Tibial nerve (tissue), 4 donors: ENCODE measurements at regions not wholly inside any gene's neighbourhood (a gene's known extent, or its start where the extent isn't known, plus 50 kb on each side); places are given as distances from the start of the nearest gene placed in this dataset.
A peak's percentile ranks its signal among the peaks of the same experiment; 100 is the strongest.

Experiments used
- DNase-seq, 2 donors: peaks; one replicate each; pipeline ENCODE4 v3.0.0-alpha.2; 2019; ENCODE audit warnings: low spot score in 2 of 2
- H3K27ac ChIP-seq, 4 donors: fragments of 200-600 bp; sonication (generic) in 3 of 4; one replicate each; pipeline ENCODE4 v1.5.1; 2017 to 2019; ENCODE audit warnings: mild to moderate bottlenecking in 1 of 4
- H3K27me3 ChIP-seq, 2 donors: fragments of 200-600 bp; sonication (generic) in 1 of 2; one replicate each; pipeline versions ENCODE4 v1.5.1 to v1.6.0; 2017 to 2019
- H3K36me3 ChIP-seq, 3 donors: fragments of 200-600 bp; sonication (generic); one replicate each; pipeline ENCODE4 v1.5.1; 2018 to 2019
- H3K4me1 ChIP-seq, 4 donors: fragments of 200-600 bp; sonication (generic) in 3 of 4; one replicate each; pipeline ENCODE4 v1.5.1; 2017 to 2019
- H3K4me3 ChIP-seq, 4 donors: fragments of 200-600 bp; sonication (generic) in 3 of 4; one replicate each; pipeline ENCODE4 v1.5.1; 2017 to 2019; ENCODE audit warnings: mild to moderate bottlenecking in 1 of 4, moderate library complexity in 1 of 4
- H3K9me3 ChIP-seq, 4 donors: fragments of 200-600 bp; sonication (generic) in 3 of 4; one replicate each; pipeline ENCODE4 v1.5.1; 2017 to 2019
- CTCF ChIP-seq, 5 experiments: fragments of 200-600 bp in 3 of 5; fragments of 450-650 bp in 2 of 5; sonication (generic) in 3 of 5; IDR thresholded peaks; one replicate each; pipeline ENCODE4 v1.5.1; 2016 to 2019; ENCODE audit warnings: antibody characterized with exemption in 5 of 5, mild to moderate bottlenecking in 3 of 5, moderate library complexity in 2 of 5
- EP300 ChIP-seq, 2 donors: sonication (generic); formaldehyde crosslinking; IDR thresholded peaks; one replicate each; pipeline ENCODE4 v1.6.1; 2017; ENCODE audit warnings: antibody characterized with exemption in 2 of 2, mild to moderate bottlenecking in 1 of 2
- POLR2A ChIP-seq, 2 donors: fragments of 450-650 bp; IDR thresholded peaks; one replicate each; pipeline ENCODE4 v1.6.1; 2017; ENCODE audit warnings: antibody characterized with exemption in 2 of 2, mild to moderate bottlenecking in 2 of 2, moderate library complexity in 2 of 2
- WGBS, 2 donors: methylation state at CpG; one replicate each; pipeline ENCODE4 v1.1.5; 2018; 5-methylcytosine and 5-hydroxymethylcytosine counted together

DNA sequence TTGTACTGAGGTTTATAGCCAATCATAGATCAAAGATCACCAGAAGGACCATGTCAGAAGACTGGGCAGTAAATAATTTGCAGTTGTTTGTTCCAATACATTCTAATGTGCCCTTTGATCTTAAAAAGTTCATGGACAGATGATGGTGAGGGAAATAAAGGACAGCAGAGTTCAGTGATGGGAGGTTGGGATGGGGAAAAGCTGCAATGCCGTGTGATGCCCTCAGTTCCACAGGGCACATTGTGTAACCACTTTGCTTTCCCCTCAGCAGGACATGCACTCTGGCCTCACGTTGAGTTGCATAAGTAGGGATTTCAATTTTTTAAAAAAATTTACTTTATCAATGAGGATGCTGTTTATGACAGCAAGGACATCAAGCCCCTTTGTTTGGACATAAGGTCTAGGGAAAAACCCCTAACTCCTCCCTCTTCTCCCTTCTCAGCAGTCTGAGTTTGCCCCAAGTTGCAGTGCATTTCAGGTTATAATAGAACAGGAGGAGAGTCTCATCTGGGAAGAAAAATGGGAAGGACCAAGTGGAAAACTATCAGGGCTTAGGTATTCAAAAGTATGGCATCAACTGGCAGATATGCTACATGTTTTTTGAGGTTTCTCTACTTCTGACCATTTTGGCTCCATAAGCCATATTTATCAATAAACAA is 83.1 kb upstream of the TMED7 start:
- 66 to 67% methylated on average over 2 of the region's 2 CpGs for WGBS, 2 donors
- Histone ChIP-seq H3K27ac (peak overlapping the region in 1 of 4 donors; percentile 76), H3K9me3 (no peaks in the 10 kb centered on the region), H3K36me3 (no peaks in the 10 kb centered on the region), H3K4me1 (peaks cover 0 to 15% (median 0%) of the 10 kb centered on the region in 4 donors), H3K27me3 (no peaks in the 10 kb centered on the region), H3K4me3 (no peak overlapping the region)
- TF ChIP-seq POLR2A (IDR thresholded peaks at IDR 0.05) (no peak), EP300 (IDR thresholded peaks at IDR 0.05) (peak in 1 of 2 donors; percentile 49)
- DNase-seq: no peak

- no peaks in the 10 kb centered on the region for H3K27me3 ChIP-seq
- WGBS, 2 donors: 93 to 98% methylated on average over 3 of the region's 3 CpGs
- no peak overlapping the region for H3K4me3 ChIP-seq
- H3K27ac ChIP-seq: no peak overlapping the region
- no peak for TF ChIP-seq CTCF (IDR thresholded peaks at IDR 0.05)
- TF ChIP-seq EP300 (IDR thresholded peaks at IDR 0.05): no peak
- TF ChIP-seq POLR2A (IDR thresholded peaks at IDR 0.05): no peak
- no peaks in the 10 kb centered on the region for H3K36me3 ChIP-seq
- no peak for DNase-seq
- no peaks in the 10 kb centered on the region for H3K9me3 ChIP-seq
- no peaks in the 10 kb centered on the region for H3K4me1 ChIP-seq
Measured at GRCh38 chr5:115703514-115703913, 77.7 kb upstream of the TMED7 start.

DNA sequence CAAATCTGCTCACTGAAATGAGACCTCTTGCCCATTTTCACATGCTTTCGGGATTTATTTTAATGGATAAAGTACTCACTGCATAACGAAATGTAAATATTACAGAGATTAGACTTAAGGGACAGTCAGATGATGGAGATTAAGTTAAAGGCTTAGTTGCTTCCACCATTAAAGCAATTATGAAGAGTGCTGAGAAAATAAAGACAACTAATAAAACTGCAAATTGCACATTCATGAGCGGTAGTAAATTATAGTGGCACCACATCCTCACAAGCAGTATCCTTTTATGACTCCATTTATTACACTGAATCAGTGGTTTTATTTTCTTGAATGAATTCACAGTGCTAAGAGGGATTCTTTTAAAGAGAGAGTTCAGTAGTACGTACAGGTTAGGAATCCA is 76.2 kb upstream of the TMED7 start:
- Histone ChIP-seq H3K27ac (no peak overlapping the region), H3K9me3 (no peaks in the 10 kb centered on the region), H3K4me3 (no peak overlapping the region), H3K36me3 (no peaks in the 10 kb centered on the region), H3K27me3 (no peaks in the 10 kb centered on the region), H3K4me1 (no peaks in the 10 kb centered on the region)
- TF ChIP-seq POLR2A (IDR thresholded peaks at IDR 0.05) (no peak), EP300 (IDR thresholded peaks at IDR 0.05) (no peak), CTCF (IDR thresholded peaks at IDR 0.05) (no peak)
- no peak for DNase-seq
- WGBS, 2 donors: 49 to 60% methylated on average over 4 of the region's 4 CpGs

- Histone ChIP-seq H3K27ac (no peak overlapping the region), H3K27me3 (no peaks in the 10 kb centered on the region), H3K4me1 (no peaks in the 10 kb centered on the region), H3K9me3 (no peaks in the 10 kb centered on the region), H3K4me3 (no peak overlapping the region), H3K36me3 (no peaks in the 10 kb centered on the region)
- DNase-seq: no peak
- TF ChIP-seq CTCF (IDR thresholded peaks at IDR 0.05): no peak
- no peak for TF ChIP-seq EP300 (IDR thresholded peaks at IDR 0.05)
- TF ChIP-seq POLR2A (IDR thresholded peaks at IDR 0.05): no peak
- 78 to 84% methylated on average over 3 of the region's 3 CpGs for WGBS, 2 donors
Measured at GRCh38 chr5:115699967-115700366, 74.1 kb upstream of the TMED7 start.

DNA sequence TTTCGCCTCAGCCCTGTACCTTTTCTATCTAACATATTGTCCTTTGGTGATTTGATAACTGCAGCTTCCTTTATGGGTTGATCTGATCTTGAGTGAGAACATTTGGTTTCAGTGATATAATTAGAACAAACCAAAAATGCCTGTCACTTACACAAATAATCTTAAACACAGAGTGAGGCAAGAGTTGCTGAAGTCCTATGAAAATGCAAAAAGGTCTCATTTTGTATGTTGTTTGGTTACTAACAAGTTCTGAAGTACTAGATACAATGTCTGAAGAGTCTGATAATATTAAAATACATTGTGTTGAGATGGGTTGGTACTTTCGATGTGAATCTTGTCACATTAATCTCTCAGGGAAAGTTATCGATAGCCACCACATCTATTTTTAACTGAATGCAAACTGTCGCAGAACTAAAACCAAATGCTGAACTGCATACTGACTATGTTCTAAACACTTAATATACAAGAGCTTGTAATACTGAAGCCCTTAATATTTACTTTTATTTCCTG is 70.4 kb upstream of the TMED7 start:
- TF ChIP-seq EP300 (IDR thresholded peaks at IDR 0.05) (no peak), CTCF (IDR thresholded peaks at IDR 0.05) (no peak), POLR2A (IDR thresholded peaks at IDR 0.05) (no peak)
- WGBS, 2 donors: 95 to 98% methylated on average over 4 of the region's 4 CpGs
- H3K27ac ChIP-seq: no peak overlapping the region

More for the DNA sequence above, 70.4 kb upstream of the TMED7 start:
- Histone ChIP-seq H3K9me3 (no peaks in the 10 kb centered on the region), H3K4me3 (no peak overlapping the region), H3K4me1 (no peaks in the 10 kb centered on the region), H3K27me3 (no peaks in the 10 kb centered on the region), H3K36me3 (no peaks in the 10 kb centered on the region)
- DNase-seq: no peak
